ENCODE measurements at regions not wholly inside any gene's neighbourhood (a gene's known extent, or its start where the extent isn't known, plus 50 kb on each side); places are given as distances from the start of the nearest gene placed in this dataset.

DNA sequence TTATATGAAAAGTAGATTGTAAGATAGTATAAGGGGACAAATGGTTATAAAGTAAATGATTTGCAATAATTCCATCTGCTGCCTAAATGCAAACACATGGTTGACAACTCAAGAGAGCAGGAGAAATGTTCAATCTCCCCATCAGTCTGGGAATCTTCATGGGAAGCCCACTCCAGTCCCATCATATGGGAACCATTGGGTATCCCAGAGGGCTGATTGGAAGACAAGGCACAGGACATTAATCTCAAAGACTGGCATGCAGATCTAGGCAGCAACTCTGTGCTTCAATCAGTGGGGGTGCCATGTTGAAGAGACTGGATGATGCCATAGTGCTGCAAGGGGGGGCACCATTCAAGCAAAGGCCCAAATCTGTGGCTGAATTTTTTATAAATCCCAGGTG, 193.1 kb upstream of the PDE4D start:
- FAIRE-seq (no peak), DNase-seq (ENCODE audit: low read depth) (no peak)
- H2AFZ ChIP-seq (ENCODE audit: low read depth, low read length): no peak overlapping the region
- H3K9ac ChIP-seq (ENCODE audit: low read length): no peak overlapping the region
- Mint-ChIP-seq H3K36me3 (ENCODE audit: low read depth, unreplicated experiment) (no peaks in the 10 kb centered on the region), H3K9me3 (ENCODE audit: unreplicated experiment) (peaks cover 4% of the 10 kb centered on the region), H3K27ac (ENCODE audit: unreplicated experiment) (no peak overlapping the region), H3K4me1 (ENCODE audit: low read depth, unreplicated experiment) (no peaks in the 10 kb centered on the region), H3K4me3 (ENCODE audit: unreplicated experiment) (no peak overlapping the region), H3K27me3 (ENCODE audit: low read depth, unreplicated experiment) (no peaks in the 10 kb centered on the region)
- H3K27me3 ChIP-seq (ENCODE audit: insufficient read depth, low read length): no peaks in the 10 kb centered on the region
- H3K79me2 ChIP-seq (ENCODE audit: insufficient read depth, low read length): no peaks in the 10 kb centered on the region
- no peak overlapping the region for H3K4me2 ChIP-seq (ENCODE audit: low read length)
- no peak overlapping the region for H3K4me3 ChIP-seq (ENCODE audit: insufficient read depth, low read depth, low read length)
- H3K36me3 ChIP-seq (ENCODE audit: insufficient read depth, low read length): no peaks in the 10 kb centered on the region
- no peaks in the 10 kb centered on the region for H3K9me3 ChIP-seq (ENCODE audit: insufficient read depth, low read depth, low read length)
- TF ChIP-seq, protein P1, sequence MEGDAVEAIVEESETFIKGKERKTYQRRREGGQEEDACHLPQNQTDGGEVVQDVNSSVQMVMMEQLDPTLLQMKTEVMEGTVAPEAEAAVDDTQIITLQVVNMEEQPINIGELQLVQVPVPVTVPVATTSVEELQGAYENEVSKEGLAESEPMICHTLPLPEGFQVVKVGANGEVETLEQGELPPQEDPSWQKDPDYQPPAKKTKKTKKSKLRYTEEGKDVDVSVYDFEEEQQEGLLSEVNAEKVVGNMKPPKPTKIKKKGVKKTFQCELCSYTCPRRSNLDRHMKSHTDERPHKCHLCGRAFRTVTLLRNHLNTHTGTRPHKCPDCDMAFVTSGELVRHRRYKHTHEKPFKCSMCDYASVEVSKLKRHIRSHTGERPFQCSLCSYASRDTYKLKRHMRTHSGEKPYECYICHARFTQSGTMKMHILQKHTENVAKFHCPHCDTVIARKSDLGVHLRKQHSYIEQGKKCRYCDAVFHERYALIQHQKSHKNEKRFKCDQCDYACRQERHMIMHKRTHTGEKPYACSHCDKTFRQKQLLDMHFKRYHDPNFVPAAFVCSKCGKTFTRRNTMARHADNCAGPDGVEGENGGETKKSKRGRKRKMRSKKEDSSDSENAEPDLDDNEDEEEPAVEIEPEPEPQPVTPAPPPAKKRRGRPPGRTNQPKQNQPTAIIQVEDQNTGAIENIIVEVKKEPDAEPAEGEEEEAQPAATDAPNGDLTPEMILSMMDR (IDR thresholded peaks at IDR 0.05; ENCODE audit: insufficient read depth, low read depth, low read length): no peak
- TF ChIP-seq EZH2 (IDR thresholded peaks at IDR 0.05; ENCODE audit: insufficient read depth, low read length): no peak
- H3K4me1 ChIP-seq (ENCODE audit: insufficient read depth, low read length): no peaks in the 10 kb centered on the region
- no peak overlapping the region for H3K27ac ChIP-seq (ENCODE audit: low read depth, low read length)
- no peaks in the 10 kb centered on the region for H4K20me1 ChIP-seq (ENCODE audit: insufficient read depth, low read length)

- no peak overlapping the region for H3K4me3 ChIP-seq (ENCODE audit: insufficient read depth, low read depth, low read length)
- TF ChIP-seq, protein P1 (IDR thresholded peaks at IDR 0.05; ENCODE audit: insufficient read depth, low read depth, low read length): no peak
- TF ChIP-seq EZH2 (IDR thresholded peaks at IDR 0.05; ENCODE audit: insufficient read depth, low read length): no peak
- no peak overlapping the region for H3K4me2 ChIP-seq (ENCODE audit: low read length)
- H3K4me3 Mint-ChIP-seq (ENCODE audit: unreplicated experiment): no peak overlapping the region
- no peaks in the 10 kb centered on the region for H3K79me2 ChIP-seq (ENCODE audit: insufficient read depth, low read length)
- DNase-seq (ENCODE audit: low read depth) (no peak), FAIRE-seq (no peak)
- H3K9me3 Mint-ChIP-seq (ENCODE audit: unreplicated experiment): peaks cover 16% of the 10 kb centered on the region
- H2AFZ ChIP-seq (ENCODE audit: low read depth, low read length): no peak overlapping the region
- H3K27me3 ChIP-seq (ENCODE audit: insufficient read depth, low read length): no peaks in the 10 kb centered on the region
- H3K9me3 ChIP-seq (ENCODE audit: insufficient read depth, low read depth, low read length): no peaks in the 10 kb centered on the region
- no peak overlapping the region for H3K9ac ChIP-seq (ENCODE audit: low read length)
- no peaks in the 10 kb centered on the region for H3K36me3 Mint-ChIP-seq (ENCODE audit: low read depth, unreplicated experiment)
- no peaks in the 10 kb centered on the region for H3K36me3 ChIP-seq (ENCODE audit: insufficient read depth, low read length)
- no peaks in the 10 kb centered on the region for H3K4me1 Mint-ChIP-seq (ENCODE audit: low read depth, unreplicated experiment)
- H3K27ac Mint-ChIP-seq (ENCODE audit: unreplicated experiment): no peak overlapping the region
- H3K27me3 Mint-ChIP-seq (ENCODE audit: low read depth, unreplicated experiment): no peaks in the 10 kb centered on the region
- no peak overlapping the region for H3K27ac ChIP-seq (ENCODE audit: low read depth, low read length)
- H4K20me1 ChIP-seq (ENCODE audit: insufficient read depth, low read length): no peaks in the 10 kb centered on the region
- H3K4me1 ChIP-seq (ENCODE audit: insufficient read depth, low read length): no peaks in the 10 kb centered on the region
Measured at GRCh38 chr5:60084226-60084625, 190.7 kb upstream of the PDE4D start.

- Histone ChIP-seq H3K9me3 (ENCODE audit: insufficient read depth, low read depth, low read length) (no peaks in the 10 kb centered on the region), H3K4me3 (ENCODE audit: insufficient read depth, low read depth, low read length) (no peak overlapping the region), H2AFZ (ENCODE audit: low read depth, low read length) (no peak overlapping the region), H3K27ac (ENCODE audit: low read depth, low read length) (no peak overlapping the region), H3K36me3 (ENCODE audit: insufficient read depth, low read length) (no peaks in the 10 kb centered on the region), H3K9ac (ENCODE audit: low read length) (no peak overlapping the region), H3K27me3 (ENCODE audit: insufficient read depth, low read length) (no peaks in the 10 kb centered on the region), H4K20me1 (ENCODE audit: insufficient read depth, low read length) (no peaks in the 10 kb centered on the region), H3K4me1 (ENCODE audit: insufficient read depth, low read length) (no peaks in the 10 kb centered on the region), H3K4me2 (ENCODE audit: low read length) (no peak overlapping the region), H3K79me2 (ENCODE audit: insufficient read depth, low read length) (no peaks in the 10 kb centered on the region)
- FAIRE-seq (no peak), DNase-seq (ENCODE audit: low read depth) (no peak)
- TF ChIP-seq EZH2 (IDR thresholded peaks at IDR 0.05; ENCODE audit: insufficient read depth, low read length): no peak
- TF ChIP-seq, protein P1 (IDR thresholded peaks at IDR 0.05; ENCODE audit: insufficient read depth, low read depth, low read length): no peak
- no peak overlapping the region for H3K4me3 Mint-ChIP-seq (ENCODE audit: unreplicated experiment)
- H3K27me3 Mint-ChIP-seq (ENCODE audit: low read depth, unreplicated experiment): no peaks in the 10 kb centered on the region
- no peak overlapping the region for H3K27ac Mint-ChIP-seq (ENCODE audit: unreplicated experiment)
- no peaks in the 10 kb centered on the region for H3K4me1 Mint-ChIP-seq (ENCODE audit: low read depth, unreplicated experiment)
- peaks cover 24% of the 10 kb centered on the region for H3K9me3 Mint-ChIP-seq (ENCODE audit: unreplicated experiment)
- no peaks in the 10 kb centered on the region for H3K36me3 Mint-ChIP-seq (ENCODE audit: low read depth, unreplicated experiment)
Measured at GRCh38 chr5:60077292-60077691, 183.8 kb upstream of the PDE4D start.
